ENCODE measurements at regions not wholly inside any gene's neighbourhood (a gene's known extent, or its start where the extent isn't known, plus 50 kb on each side); places are given as distances from the start of the nearest gene placed in this dataset.

DNA sequence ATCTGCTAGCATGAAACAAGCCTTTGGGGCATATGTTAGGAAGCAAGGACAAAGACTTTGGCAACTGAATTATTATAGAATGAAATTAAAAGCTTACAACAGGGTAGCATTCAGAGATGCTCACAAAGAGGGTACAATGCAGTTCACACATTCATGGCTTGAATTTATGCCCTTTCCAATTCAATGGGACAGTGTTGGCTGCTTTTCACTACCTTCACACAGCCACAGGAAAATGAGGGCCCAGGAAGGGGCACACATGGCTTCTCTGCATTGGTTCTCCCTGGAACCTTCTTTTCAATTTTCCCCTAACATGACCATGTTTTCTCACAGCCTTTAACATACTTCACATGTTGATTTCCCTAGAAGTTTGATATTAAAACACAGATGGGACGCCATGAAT lies 978.1 kb downstream of the TMEM182 start:
- TF ChIP-seq, protein P1, sequence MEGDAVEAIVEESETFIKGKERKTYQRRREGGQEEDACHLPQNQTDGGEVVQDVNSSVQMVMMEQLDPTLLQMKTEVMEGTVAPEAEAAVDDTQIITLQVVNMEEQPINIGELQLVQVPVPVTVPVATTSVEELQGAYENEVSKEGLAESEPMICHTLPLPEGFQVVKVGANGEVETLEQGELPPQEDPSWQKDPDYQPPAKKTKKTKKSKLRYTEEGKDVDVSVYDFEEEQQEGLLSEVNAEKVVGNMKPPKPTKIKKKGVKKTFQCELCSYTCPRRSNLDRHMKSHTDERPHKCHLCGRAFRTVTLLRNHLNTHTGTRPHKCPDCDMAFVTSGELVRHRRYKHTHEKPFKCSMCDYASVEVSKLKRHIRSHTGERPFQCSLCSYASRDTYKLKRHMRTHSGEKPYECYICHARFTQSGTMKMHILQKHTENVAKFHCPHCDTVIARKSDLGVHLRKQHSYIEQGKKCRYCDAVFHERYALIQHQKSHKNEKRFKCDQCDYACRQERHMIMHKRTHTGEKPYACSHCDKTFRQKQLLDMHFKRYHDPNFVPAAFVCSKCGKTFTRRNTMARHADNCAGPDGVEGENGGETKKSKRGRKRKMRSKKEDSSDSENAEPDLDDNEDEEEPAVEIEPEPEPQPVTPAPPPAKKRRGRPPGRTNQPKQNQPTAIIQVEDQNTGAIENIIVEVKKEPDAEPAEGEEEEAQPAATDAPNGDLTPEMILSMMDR (IDR thresholded peaks at IDR 0.05), result no peak
- TF ChIP-seq POLR2A (IDR thresholded peaks at IDR 0.05), result no peak
